Uterus (tissue), 2 donors: ENCODE measurements at regions not wholly inside any gene's neighbourhood (a gene's known extent, or its start where the extent isn't known, plus 50 kb on each side); places are given as distances from the start of the nearest gene placed in this dataset.

Source experiments
- POLR2A ChIP-seq, 2 donors: fragments of 450-650 bp; IDR thresholded peaks; one replicate each; pipeline ENCODE4 v1.6.1; 2016; ENCODE audit warnings: antibody characterized with exemption in 2 of 2, mild to moderate bottlenecking in 1 of 2, moderate library complexity in 1 of 2
- TF ChIP-seq, protein P1 (sequence below), 4 experiments: fragments of 200-600 bp in 2 of 4; fragments of 450-650 bp in 2 of 4; sonication (generic) in 2 of 4; IDR thresholded peaks; one replicate each; pipeline ENCODE4 v1.5.1; 2016 to 2019; ENCODE audit warnings: antibody characterized with exemption in 4 of 4, mild to moderate bottlenecking in 2 of 4, moderate library complexity in 1 of 4

DNA sequence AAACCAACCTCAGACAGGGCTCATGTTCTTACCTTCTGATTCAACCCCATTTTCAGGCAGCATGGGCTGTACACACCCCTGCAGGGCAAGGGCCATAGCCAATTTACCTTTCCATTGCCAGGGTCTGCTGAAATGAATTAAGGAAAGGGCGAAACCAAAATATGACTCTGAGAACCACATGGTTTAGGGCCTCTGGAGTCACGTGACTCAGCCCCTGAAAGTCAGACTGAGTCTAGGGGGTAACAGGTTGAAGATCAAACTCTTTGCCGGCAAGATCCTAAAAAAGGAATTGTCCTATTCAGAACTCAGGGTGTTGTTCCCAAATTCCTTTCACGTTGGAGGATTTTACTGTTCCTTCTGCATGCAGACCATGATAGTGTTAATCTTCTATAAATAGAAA lies 118.9 kb downstream of the RAB11FIP2 start:
- TF ChIP-seq, protein P1, sequence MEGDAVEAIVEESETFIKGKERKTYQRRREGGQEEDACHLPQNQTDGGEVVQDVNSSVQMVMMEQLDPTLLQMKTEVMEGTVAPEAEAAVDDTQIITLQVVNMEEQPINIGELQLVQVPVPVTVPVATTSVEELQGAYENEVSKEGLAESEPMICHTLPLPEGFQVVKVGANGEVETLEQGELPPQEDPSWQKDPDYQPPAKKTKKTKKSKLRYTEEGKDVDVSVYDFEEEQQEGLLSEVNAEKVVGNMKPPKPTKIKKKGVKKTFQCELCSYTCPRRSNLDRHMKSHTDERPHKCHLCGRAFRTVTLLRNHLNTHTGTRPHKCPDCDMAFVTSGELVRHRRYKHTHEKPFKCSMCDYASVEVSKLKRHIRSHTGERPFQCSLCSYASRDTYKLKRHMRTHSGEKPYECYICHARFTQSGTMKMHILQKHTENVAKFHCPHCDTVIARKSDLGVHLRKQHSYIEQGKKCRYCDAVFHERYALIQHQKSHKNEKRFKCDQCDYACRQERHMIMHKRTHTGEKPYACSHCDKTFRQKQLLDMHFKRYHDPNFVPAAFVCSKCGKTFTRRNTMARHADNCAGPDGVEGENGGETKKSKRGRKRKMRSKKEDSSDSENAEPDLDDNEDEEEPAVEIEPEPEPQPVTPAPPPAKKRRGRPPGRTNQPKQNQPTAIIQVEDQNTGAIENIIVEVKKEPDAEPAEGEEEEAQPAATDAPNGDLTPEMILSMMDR (IDR thresholded peaks at IDR 0.05): no peak
- TF ChIP-seq POLR2A (IDR thresholded peaks at IDR 0.05): no peak
